Activated T-helper 1 cell treated with anti-CD3 and anti-CD28 coated beads, Interleukin-12 subunit alpha, Interleukin-12 subunit beta, Interleukin-2, Interleukin-4 antibody, amounts not matched to agents 30 ng/mL and 10 ng/mL and 1 ng/mL, durations not matched to agents 14 hours and 24 hours and 36 hours (primary cell): ENCODE measurements at regions not wholly inside any gene's neighbourhood (a gene's known extent, or its start where the extent isn't known, plus 50 kb on each side); places are given as distances from the start of the nearest gene placed in this dataset.
A peak's percentile ranks its signal among the peaks of the same experiment; 100 is the strongest.

Experiments used
- DNase-seq: peaks from one replicate; pipeline ENCODE4 v3.0.0; 2021; ENCODE audit warnings: low spot score
- H3K27ac Mint-ChIP-seq: one replicate; pipeline ENCODE4 v1.8.0; 2021; ENCODE audit warnings: mild to moderate bottlenecking, mixed read lengths
- H3K27me3 Mint-ChIP-seq: one replicate; pipeline ENCODE4 v1.8.0; 2022; ENCODE audit warnings: mild to moderate bottlenecking, moderate library complexity, mixed read lengths; ENCODE audit not compliant: insufficient read depth
- H3K36me3 Mint-ChIP-seq: one replicate; pipeline ENCODE4 v1.8.0; 2021; ENCODE audit warnings: low read depth, mixed read lengths
- H3K4me1 Mint-ChIP-seq: one replicate; pipeline ENCODE4 v1.8.0; 2021; ENCODE audit warnings: low read depth, mixed read lengths
- H3K4me3 Mint-ChIP-seq: one replicate; pipeline ENCODE4 v1.8.0; 2021; ENCODE audit warnings: mild to moderate bottlenecking, moderate library complexity, mixed read lengths
- H3K9me3 Mint-ChIP-seq: one replicate; pipeline ENCODE4 v1.8.0; 2021; ENCODE audit warnings: mixed read lengths
- intact Hi-C: fragments of 100-400 bp; cut with micrococcal nuclease; formaldehyde crosslinking; loops from one replicate; pipeline ENCODE4 v1.15.1; 2024

- peaks cover 32% of the 10 kb centered on the region for H3K4me1 Mint-ChIP-seq
- no peak for DNase-seq
- intact Hi-C loops, result loop anchor here (1.0 kb wide), 1 partner anchor 1793 kb away; no protein-coding TSS in a partner anchor
- H3K27ac Mint-ChIP-seq, result no peak overlapping the region
- peaks cover 18% of the 10 kb centered on the region for H3K27me3 Mint-ChIP-seq
- peak overlapping the region; percentile 27 for H3K4me3 Mint-ChIP-seq
- no peaks in the 10 kb centered on the region for H3K9me3 Mint-ChIP-seq
- no peaks in the 10 kb centered on the region for H3K36me3 Mint-ChIP-seq
These were observed 144.4 kb upstream of the TMPO start for GRCh38 chr12:98370976-98371375.

GRCh38 chr12:98371419-98371818, 144.0 kb upstream of the TMPO start:
- Mint-ChIP-seq H3K27me3 (peaks cover 20% of the 10 kb centered on the region), H3K27ac (no peak overlapping the region), H3K4me3 (peak overlapping the region; percentile 27), H3K9me3 (no peaks in the 10 kb centered on the region), H3K4me1 (peaks cover 32% of the 10 kb centered on the region), H3K36me3 (no peaks in the 10 kb centered on the region)
- intact Hi-C loops, result loop anchor here (1.0 kb wide), 1 partner anchor 1793 kb away; no protein-coding TSS in a partner anchor
- no peak for DNase-seq

DNA sequence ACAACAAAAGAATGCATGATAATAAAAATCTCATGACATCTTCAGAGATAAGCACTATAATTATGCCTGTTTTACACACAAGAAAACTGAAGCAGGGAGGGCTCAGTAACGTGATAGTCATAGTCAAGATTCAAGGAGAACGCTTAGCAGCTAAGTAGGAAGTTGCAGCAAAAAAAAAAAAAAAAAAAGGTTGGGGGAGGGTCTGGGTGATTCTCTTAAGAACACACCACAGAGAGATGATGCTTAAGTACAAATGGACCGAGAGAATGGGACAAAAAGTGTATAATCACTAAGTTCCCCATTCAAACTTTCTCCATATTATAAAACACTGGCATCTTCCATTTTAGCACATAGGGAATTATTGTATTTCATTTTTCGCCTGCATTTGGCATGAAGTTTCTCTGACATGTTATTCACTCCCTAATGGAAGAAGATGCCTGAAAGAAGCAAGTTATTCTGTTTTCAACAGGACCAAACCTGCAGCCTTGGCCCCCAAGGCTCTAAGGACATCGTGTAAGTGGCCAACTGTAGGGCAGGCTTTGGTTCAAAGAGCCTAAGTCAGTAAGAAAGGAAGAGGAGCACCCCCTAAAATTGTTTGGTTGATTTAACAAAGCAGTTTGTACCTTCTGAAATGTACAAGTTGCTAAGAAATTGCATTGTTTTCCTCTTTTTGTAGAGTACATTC, 142.9 kb upstream of the TMPO start:
- intact Hi-C loops, result loop anchor here (1.0 to 2.0 kb wide), 4 partner anchors 145 to 1386 kb away; no protein-coding TSS in a partner anchor
- no peaks in the 10 kb centered on the region for H3K9me3 Mint-ChIP-seq
- no peak overlapping the region for H3K27ac Mint-ChIP-seq
- peaks cover 32% of the 10 kb centered on the region for H3K4me1 Mint-ChIP-seq
- H3K36me3 Mint-ChIP-seq, result no peaks in the 10 kb centered on the region
- no peak for DNase-seq
- no peak overlapping the region for H3K4me3 Mint-ChIP-seq
- peaks cover 25% of the 10 kb centered on the region for H3K27me3 Mint-ChIP-seq

- Mint-ChIP-seq H3K4me3 (no peak overlapping the region), H3K36me3 (no peaks in the 10 kb centered on the region), H3K27ac (no peak overlapping the region), H3K4me1 (peaks cover 32% of the 10 kb centered on the region), H3K9me3 (no peaks in the 10 kb centered on the region), H3K27me3 (peaks cover 21% of the 10 kb centered on the region)
- intact Hi-C loops, result loop anchor here (1.0 to 2.0 kb wide), 4 partner anchors 146 to 1386 kb away; no protein-coding TSS in a partner anchor
- no peak for DNase-seq
These were observed 142.3 kb upstream of the TMPO start for GRCh38 chr12:98373025-98373554.

DNA sequence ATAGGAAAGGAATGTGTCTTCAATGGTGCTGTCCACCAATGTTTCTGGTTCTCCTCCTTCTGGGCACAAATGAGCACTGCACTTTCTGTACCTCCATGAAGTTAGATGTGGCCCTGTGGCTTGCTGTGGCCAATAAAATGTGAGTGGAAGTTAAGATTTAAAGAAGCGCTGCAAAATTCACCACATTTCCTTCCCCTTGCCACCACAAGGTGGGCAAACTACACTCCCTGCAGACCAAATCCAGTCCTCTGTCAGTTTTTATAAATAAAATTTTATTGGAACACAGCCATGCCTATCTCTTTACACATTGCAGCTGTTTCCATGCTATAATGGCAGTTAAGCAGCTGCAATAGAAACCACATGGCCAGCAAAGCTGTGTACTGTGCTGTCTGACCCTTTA, 141.4 kb upstream of the TMPO start:
- Mint-ChIP-seq H3K27me3 (peaks cover 21% of the 10 kb centered on the region), H3K4me3 (no peak overlapping the region), H3K27ac (no peak overlapping the region), H3K36me3 (no peaks in the 10 kb centered on the region), H3K9me3 (no peaks in the 10 kb centered on the region), H3K4me1 (peaks cover 32% of the 10 kb centered on the region)
- intact Hi-C loops, result no loop called here
- DNase-seq, result no peak

DNA sequence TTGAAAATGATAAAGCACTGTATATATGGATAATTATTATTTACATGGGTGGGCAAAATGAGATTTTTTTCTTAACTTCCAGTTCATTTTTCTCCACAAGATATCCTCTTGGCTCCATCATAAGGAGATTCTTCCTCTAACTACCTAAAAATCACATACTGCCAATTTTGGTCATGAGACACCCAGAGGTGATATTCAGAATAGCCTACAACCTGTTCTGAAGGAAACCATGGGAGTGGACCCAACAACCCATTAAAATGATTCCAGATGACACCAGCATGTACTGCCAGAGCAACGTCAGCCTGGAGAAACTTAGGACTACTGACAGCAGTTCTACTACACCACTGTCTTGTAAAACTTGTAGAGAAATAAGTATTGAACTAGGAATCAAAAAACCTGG, 136.3 kb upstream of the TMPO start:
- intact Hi-C loops, result no loop called here
- no peaks in the 10 kb centered on the region for H3K36me3 Mint-ChIP-seq
- no peaks in the 10 kb centered on the region for H3K9me3 Mint-ChIP-seq
- H3K4me3 Mint-ChIP-seq, result no peak overlapping the region
- H3K4me1 Mint-ChIP-seq, result no peaks in the 10 kb centered on the region
- H3K27me3 Mint-ChIP-seq, result peaks cover 49% of the 10 kb centered on the region
- H3K27ac Mint-ChIP-seq, result no peak overlapping the region
- no peak for DNase-seq

DNA sequence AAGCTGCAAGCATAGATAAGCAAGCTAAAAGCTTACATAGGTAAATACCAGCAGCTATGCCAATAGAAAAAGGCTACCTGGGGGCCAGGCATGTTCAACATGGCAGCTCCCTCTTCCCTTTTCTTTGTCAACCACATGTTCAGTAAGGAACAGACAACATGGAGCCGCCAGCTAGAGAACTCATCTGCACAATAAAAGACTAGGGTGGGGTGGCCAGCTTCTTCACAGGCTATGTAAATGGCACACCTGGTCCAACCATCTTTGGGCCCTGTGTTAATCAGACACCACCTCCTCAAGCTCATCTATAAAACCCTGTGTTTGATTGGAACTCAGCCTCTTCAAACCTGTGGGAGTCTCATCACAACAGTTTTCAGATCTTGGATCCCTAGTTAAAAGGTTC, 129.7 kb upstream of the TMPO start:
- Mint-ChIP-seq H3K9me3 (no peaks in the 10 kb centered on the region), H3K36me3 (no peaks in the 10 kb centered on the region), H3K27me3 (peaks cover 41% of the 10 kb centered on the region), H3K4me3 (no peak overlapping the region), H3K27ac (no peak overlapping the region), H3K4me1 (no peaks in the 10 kb centered on the region)
- no peak for DNase-seq
- intact Hi-C loops, result no loop called here

DNA sequence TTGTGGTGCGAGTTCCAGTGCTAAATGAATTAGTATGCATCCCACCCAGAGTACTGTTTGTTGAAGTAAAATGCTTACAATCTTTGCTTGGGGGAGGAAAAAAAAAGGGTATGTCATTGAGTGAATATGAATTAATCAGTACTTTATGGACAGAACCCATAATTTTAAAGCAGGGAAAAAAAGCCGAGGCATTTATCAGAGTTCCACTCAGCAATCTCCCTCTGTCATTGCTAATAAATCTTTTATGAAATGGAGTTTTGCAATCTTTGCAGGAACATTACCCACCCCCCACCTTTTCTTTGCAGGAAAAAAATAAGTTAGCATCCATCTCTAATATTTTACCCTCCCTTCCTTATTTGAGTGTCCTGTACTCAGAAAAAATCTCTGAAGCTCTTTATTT, 127.9 kb upstream of the TMPO start:
- Mint-ChIP-seq H3K27ac (no peak overlapping the region), H3K27me3 (peaks cover 31% of the 10 kb centered on the region), H3K9me3 (no peaks in the 10 kb centered on the region), H3K4me1 (no peaks in the 10 kb centered on the region), H3K36me3 (no peaks in the 10 kb centered on the region), H3K4me3 (no peak overlapping the region)
- intact Hi-C loops, result no loop called here
- DNase-seq, result no peak

DNA sequence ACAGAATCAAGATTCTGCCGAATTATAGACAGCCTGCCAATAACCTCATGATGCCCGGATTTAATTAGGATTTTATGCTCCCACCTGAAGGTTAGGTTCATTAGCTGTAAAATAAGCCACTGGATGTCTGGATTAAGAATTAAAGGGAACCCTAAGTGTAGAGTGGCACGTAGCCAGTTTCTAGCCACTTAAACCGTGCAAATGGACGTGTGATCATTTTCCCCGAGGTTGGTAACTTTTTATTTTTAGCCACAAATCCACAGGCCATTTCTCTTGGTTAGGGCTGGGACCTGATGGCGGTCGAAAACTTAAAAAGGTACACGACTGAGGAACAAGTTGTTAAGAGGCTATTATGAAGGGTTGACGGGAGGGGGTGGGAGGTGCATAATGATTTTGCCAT, 127.3 kb upstream of the TMPO start:
- Mint-ChIP-seq H3K9me3 (no peaks in the 10 kb centered on the region), H3K4me1 (no peaks in the 10 kb centered on the region), H3K4me3 (no peak overlapping the region), H3K36me3 (no peaks in the 10 kb centered on the region), H3K27ac (no peak overlapping the region), H3K27me3 (peaks cover 24% of the 10 kb centered on the region)
- no peak for DNase-seq
- intact Hi-C loops, result no loop called here

- Mint-ChIP-seq H3K36me3 (no peaks in the 10 kb centered on the region), H3K27ac (no peak overlapping the region), H3K27me3 (peaks cover 17% of the 10 kb centered on the region), H3K9me3 (no peaks in the 10 kb centered on the region), H3K4me1 (no peaks in the 10 kb centered on the region), H3K4me3 (no peak overlapping the region)
- intact Hi-C loops, result no loop called here
- DNase-seq, result no peak
These were observed 125.8 kb upstream of the TMPO start for GRCh38 chr12:98389593-98389992.

- Mint-ChIP-seq H3K4me3 (peak overlapping the region; percentile 77), H3K9me3 (no peaks in the 10 kb centered on the region), H3K4me1 (peaks cover 38% of the 10 kb centered on the region), H3K27ac (peak overlapping the region; percentile 53), H3K36me3 (no peaks in the 10 kb centered on the region), H3K27me3 (no peaks in the 10 kb centered on the region)
- peak; percentile 76 for DNase-seq
- intact Hi-C loops, result loop anchor here (1.0 to 10.0 kb wide), 9 partner anchors 105 to 1819 kb away; partner anchors contain the start of genes APAF1, IKBIP and NEDD1
These were observed 117.9 kb upstream of the TMPO start for GRCh38 chr12:98397323-98398105.

GRCh38 chr12:98399532-98399931, 115.9 kb upstream of the TMPO start:
- intact Hi-C loops, result loop anchor here (2.0 to 10.0 kb wide), 3 partner anchors 103 to 1492 kb away; partner anchors contain the start of genes APAF1, IKBIP and NEDD1
- peak overlapping the region; percentile 65 for H3K4me3 Mint-ChIP-seq
- peaks cover 38% of the 10 kb centered on the region for H3K4me1 Mint-ChIP-seq
- DNase-seq, result peak; percentile 63
- H3K27me3 Mint-ChIP-seq, result no peaks in the 10 kb centered on the region
- no peaks in the 10 kb centered on the region for H3K36me3 Mint-ChIP-seq
- no peaks in the 10 kb centered on the region for H3K9me3 Mint-ChIP-seq
- peak overlapping the region; percentile 81 for H3K27ac Mint-ChIP-seq

GRCh38 chr12:98401427-98401826, 114.0 kb upstream of the TMPO start:
- H3K27me3 Mint-ChIP-seq, result no peaks in the 10 kb centered on the region
- no peaks in the 10 kb centered on the region for H3K36me3 Mint-ChIP-seq
- no peak for DNase-seq
- H3K9me3 Mint-ChIP-seq, result no peaks in the 10 kb centered on the region
- H3K4me1 Mint-ChIP-seq, result peaks cover 49% of the 10 kb centered on the region
- H3K4me3 Mint-ChIP-seq, result no peak overlapping the region
- H3K27ac Mint-ChIP-seq, result no peak overlapping the region
- intact Hi-C loops, result no loop called here
